GM18508 (cell line): ENCODE measurements at regions not wholly inside any gene's neighbourhood (a gene's known extent, or its start where the extent isn't known, plus 50 kb on each side); places are given as distances from the start of the nearest gene placed in this dataset.

Experiments used
- ATAC-seq: cut with Tn5 transposase; IDR thresholded peaks from one replicate; pipeline ENCODE4 v1.9.1; 2021; ENCODE audit warnings: moderate number of reproducible peaks; ENCODE audit not compliant: insufficient read depth, unreplicated experiment

DNA sequence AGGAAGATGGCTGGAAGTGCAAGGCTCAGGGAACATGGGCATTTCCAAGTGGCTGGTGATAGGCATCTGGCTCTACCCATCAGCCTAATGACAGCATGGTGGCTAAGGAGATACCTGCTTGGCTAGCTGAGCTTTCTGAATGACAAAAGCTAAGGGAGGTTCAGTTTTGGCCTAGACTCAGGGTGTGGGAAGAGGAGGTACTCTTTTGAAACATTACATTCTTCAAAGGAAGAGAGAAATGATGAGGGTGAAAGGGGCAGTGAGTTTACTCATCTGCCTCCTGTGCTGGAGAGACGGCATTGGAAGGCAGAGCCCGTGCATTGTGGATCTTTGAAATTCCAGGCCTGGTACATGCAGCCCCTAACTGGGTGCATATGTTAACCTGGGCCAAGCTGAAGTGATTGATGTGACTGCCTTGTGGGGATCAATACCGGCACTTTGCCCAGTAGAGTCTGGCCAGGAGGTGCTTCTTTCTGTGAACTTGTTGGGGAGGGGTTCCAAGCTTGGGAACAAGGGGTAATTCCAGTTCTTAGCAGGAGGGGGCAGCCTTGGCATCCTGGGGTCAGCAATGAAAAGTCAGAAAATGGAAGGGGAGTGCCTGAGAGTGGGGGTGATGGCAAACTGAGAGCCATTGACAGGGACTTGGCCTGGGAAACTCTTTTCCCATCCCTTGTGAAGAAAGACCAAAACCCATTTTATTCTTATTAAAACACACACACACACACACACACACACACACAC is 108.6 kb downstream of the ACER2 start:
- ATAC-seq = no peak

DNA sequence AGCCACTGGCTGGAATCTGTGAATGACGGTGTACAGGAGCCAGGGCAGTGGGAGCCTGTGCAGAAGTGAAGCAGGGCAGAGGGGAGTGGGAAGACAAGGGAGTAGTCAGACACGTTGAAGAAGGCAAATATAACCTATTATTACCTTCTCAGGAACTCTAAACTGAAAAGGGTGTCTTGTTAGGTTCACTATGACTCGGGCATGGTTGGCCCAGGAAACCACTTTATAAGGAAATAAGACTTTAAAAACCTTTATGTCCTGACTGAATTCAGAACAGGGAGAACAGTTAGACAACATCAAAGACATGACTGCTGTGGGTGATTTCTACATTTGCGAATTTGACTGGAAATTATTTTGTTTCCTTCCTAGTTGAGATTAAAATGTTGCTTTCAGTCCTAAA is 107.5 kb downstream of the ACER2 start:
- no peak for ATAC-seq

- ATAC-seq = no peak
Measured at GRCh38 chr9:19513671-19514275, 105.0 kb downstream of the ACER2 start.

DNA sequence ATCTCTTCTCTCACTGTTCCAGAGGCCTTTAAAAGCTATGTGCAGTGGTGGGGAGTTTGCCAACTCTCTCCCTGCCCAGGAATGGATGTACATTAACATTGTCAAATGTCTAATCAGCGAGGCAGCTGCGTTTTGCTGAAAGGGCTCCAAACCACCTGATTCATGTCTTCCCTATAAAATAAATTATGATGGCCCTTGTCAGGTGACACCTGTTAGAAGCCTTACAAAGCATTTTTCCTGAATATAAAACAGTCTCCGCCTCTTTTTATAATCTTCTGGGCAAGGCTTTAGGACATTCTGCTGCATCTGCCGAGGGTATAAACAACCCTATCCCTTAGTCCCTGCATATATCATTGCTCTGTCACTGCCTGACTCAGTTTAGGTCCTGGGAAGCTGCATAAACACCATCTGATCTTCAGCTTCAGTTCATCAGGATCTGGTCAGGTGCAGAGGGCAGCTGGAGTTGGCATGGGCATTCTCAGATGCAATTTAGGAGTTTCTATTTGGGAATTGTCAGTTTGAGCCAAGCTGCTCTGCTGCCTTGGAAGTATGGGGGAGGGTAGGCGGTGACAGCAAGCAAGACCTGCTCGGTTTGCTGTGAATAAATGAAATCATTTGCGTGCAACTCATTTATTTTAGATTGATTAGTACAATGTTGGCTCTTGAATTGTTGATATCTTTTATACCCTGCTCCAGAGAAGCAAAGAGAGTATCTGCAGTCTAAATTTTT is 103.5 kb downstream of the ACER2 start:
- no peak for ATAC-seq

DNA sequence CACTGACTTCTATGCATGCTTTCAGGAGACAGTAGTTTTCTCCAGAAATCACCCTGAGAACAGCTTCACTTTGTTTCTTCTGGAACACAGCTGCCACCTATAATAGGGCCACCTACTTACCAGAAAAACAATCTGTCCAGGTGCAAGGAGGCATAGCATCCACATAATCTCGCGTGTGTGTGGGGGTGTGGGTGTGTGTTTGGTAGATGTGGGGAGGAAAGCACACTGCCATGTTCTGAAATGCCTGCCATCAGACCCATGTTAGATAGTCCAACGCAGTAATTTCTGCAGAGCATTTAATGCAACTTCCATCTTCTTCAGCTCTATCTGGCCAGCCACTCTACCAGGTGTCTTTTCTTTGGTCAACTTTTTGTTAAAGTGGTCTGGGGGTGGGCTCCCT is 102.9 kb downstream of the ACER2 start:
- ATAC-seq = no peak

- ATAC-seq = no peak
Measured at GRCh38 chr9:19510907-19511306, 102.1 kb downstream of the ACER2 start.
